ENCODE measurements at regions not wholly inside any gene's neighbourhood (a gene's known extent, or its start where the extent isn't known, plus 50 kb on each side); places are given as distances from the start of the nearest gene placed in this dataset.

DNA sequence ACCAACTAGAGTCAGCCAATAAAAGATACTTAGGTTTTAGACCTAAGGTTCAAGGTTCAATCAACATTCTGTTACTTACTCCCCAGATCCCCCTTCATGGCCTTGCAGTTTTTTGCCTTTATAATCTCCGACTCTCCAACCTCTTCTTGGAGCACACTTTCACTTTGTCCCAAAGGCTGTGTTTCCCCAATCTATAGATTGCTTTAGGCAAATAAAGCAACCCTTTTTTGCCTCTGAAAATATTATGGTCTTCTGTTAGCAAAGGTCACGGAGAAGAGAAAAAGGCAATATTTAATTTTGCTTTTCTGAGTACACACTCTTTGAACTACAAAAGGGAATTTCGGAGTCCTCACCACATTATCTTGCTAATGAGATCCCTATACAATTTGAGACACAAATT lies 268.1 kb downstream of the PLOD2 start:
- Mint-ChIP-seq H3K27ac (no peak overlapping the region), H3K27me3 (ENCODE audit: insufficient read depth) (no peaks in the 10 kb centered on the region), H3K9me3 (no peaks in the 10 kb centered on the region), H3K36me3 (ENCODE audit: low read depth) (no peaks in the 10 kb centered on the region), H3K4me3 (no peak overlapping the region), H3K4me1 (peaks cover 40% of the 10 kb centered on the region)
- H3K36me3 ChIP-seq (ENCODE audit: control insufficient read depth, insufficient read depth, low read length) = no peaks in the 10 kb centered on the region
- TF ChIP-seq, protein P1, sequence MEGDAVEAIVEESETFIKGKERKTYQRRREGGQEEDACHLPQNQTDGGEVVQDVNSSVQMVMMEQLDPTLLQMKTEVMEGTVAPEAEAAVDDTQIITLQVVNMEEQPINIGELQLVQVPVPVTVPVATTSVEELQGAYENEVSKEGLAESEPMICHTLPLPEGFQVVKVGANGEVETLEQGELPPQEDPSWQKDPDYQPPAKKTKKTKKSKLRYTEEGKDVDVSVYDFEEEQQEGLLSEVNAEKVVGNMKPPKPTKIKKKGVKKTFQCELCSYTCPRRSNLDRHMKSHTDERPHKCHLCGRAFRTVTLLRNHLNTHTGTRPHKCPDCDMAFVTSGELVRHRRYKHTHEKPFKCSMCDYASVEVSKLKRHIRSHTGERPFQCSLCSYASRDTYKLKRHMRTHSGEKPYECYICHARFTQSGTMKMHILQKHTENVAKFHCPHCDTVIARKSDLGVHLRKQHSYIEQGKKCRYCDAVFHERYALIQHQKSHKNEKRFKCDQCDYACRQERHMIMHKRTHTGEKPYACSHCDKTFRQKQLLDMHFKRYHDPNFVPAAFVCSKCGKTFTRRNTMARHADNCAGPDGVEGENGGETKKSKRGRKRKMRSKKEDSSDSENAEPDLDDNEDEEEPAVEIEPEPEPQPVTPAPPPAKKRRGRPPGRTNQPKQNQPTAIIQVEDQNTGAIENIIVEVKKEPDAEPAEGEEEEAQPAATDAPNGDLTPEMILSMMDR (conservative IDR thresholded peaks at IDR 0.05) = no peak
- 86 to 95% methylated on average over 3 of the region's 3 CpGs for WGBS, 2 experiments (ENCODE audit: insufficient coverage in 1 of 2, insufficient read length in 1 of 2)
- no peak overlapping the region for H3K9ac ChIP-seq (ENCODE audit: extremely low read depth, low read length, poor library complexity, severe bottlenecking)
- peaks cover 16% of the 10 kb centered on the region for H3K4me1 ChIP-seq (ENCODE audit: control insufficient read depth, insufficient read depth, low read length)
- no peak overlapping the region for H3K27ac ChIP-seq (ENCODE audit: low read depth, low read length)
- H3K27me3 ChIP-seq (ENCODE audit: control insufficient read depth, insufficient read depth, low read length, poor library complexity, severe bottlenecking) = no peaks in the 10 kb centered on the region
- no peak for DNase-seq
- H3K9me3 ChIP-seq (ENCODE audit: control insufficient read depth, low read length) = no peaks in the 10 kb centered on the region
- H3K4me3 ChIP-seq (ENCODE audit: low read length) = no peak overlapping the region

- H3K9me3 ChIP-seq (ENCODE audit: control insufficient read depth, low read length) = no peaks in the 10 kb centered on the region
- H3K9ac ChIP-seq (ENCODE audit: extremely low read depth, low read length, poor library complexity, severe bottlenecking) = no peak overlapping the region
- no peak overlapping the region for H3K4me3 ChIP-seq (ENCODE audit: low read length)
- Mint-ChIP-seq H3K4me3 (no peak overlapping the region), H3K4me1 (peaks cover 35% of the 10 kb centered on the region), H3K9me3 (no peaks in the 10 kb centered on the region), H3K36me3 (ENCODE audit: low read depth) (no peaks in the 10 kb centered on the region), H3K27ac (no peak overlapping the region), H3K27me3 (ENCODE audit: insufficient read depth) (no peaks in the 10 kb centered on the region)
- H3K27ac ChIP-seq (ENCODE audit: low read depth, low read length) = no peak overlapping the region
- no peak for DNase-seq
- TF ChIP-seq, protein P1 (conservative IDR thresholded peaks at IDR 0.05) = no peak
- peaks cover 14% of the 10 kb centered on the region for H3K4me1 ChIP-seq (ENCODE audit: control insufficient read depth, insufficient read depth, low read length)
- H3K36me3 ChIP-seq (ENCODE audit: control insufficient read depth, insufficient read depth, low read length) = no peaks in the 10 kb centered on the region
- 98 to 100% methylated on average over 1 to 2 of the region's 2 CpGs for WGBS, 2 experiments (ENCODE audit: insufficient coverage in 1 of 2, insufficient read length in 1 of 2)
- no peaks in the 10 kb centered on the region for H3K27me3 ChIP-seq (ENCODE audit: control insufficient read depth, insufficient read depth, low read length, poor library complexity, severe bottlenecking)
These were observed 267.7 kb downstream of the PLOD2 start for GRCh38 chr3:145893331-145893730.

DNA sequence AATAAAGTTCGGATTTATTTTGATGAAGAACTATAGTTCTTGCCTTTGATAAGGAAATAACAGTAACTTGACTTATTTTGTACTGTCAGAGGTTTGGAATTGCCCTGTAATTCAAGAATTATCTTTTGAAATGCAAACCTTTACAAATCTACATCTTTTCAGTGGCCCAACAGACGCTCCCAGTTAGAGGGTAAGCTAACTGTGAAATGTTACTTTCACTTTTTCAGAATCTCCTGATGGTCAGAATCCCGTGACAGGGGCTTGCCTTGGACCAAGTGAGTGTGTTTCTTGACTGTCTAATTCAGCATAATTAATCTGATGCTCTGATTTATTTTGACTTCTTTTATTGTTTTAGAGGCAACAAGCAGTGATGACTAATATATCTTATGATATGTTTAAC lies 262.5 kb downstream of the PLOD2 start:
- Mint-ChIP-seq H3K27me3 (ENCODE audit: insufficient read depth) (peaks cover 12% of the 10 kb centered on the region), H3K4me3 (no peak overlapping the region), H3K9me3 (no peaks in the 10 kb centered on the region), H3K4me1 (peaks cover 29% of the 10 kb centered on the region), H3K27ac (no peak overlapping the region), H3K36me3 (ENCODE audit: low read depth) (no peaks in the 10 kb centered on the region)
- Histone ChIP-seq H3K4me3 (ENCODE audit: low read length) (no peak overlapping the region), H3K9me3 (ENCODE audit: control insufficient read depth, low read length) (no peaks in the 10 kb centered on the region), H3K27me3 (ENCODE audit: control insufficient read depth, insufficient read depth, low read length, poor library complexity, severe bottlenecking) (peaks cover 11% of the 10 kb centered on the region), H3K9ac (ENCODE audit: extremely low read depth, low read length, poor library complexity, severe bottlenecking) (no peak overlapping the region), H3K27ac (ENCODE audit: low read depth, low read length) (no peak overlapping the region), H3K36me3 (ENCODE audit: control insufficient read depth, insufficient read depth, low read length) (no peaks in the 10 kb centered on the region), H3K4me1 (ENCODE audit: control insufficient read depth, insufficient read depth, low read length) (peaks cover 3% of the 10 kb centered on the region)
- 68 to 100% methylated on average over 1 to 3 of the region's 3 CpGs for WGBS, 2 experiments (ENCODE audit: insufficient coverage in 1 of 2, insufficient read length in 1 of 2)
- TF ChIP-seq, protein P1 (conservative IDR thresholded peaks at IDR 0.05) = no peak
- DNase-seq = no peak
